Germinal center (tissue), 1 donor: ENCODE measurements at regions not wholly inside any gene's neighbourhood (a gene's known extent, or its start where the extent isn't known, plus 50 kb on each side); places are given as distances from the start of the nearest gene placed in this dataset.

ENCODE experiments used
- DNase-seq: peaks from one replicate; pipeline ENCODE4 v3.0.0; 2012; ENCODE audit warnings: mixed read lengths, low spot score

GRCh38 chr6:14817074-14817473 lies 428.8 kb upstream of the JARID2 start:
- DNase-seq: no peak

- DNase-seq: no peak
Observed at GRCh38 chr6:14818422-14818884, 427.4 kb upstream of the JARID2 start.

GRCh38 chr6:14819001-14819400 lies 426.9 kb upstream of the JARID2 start:
- DNase-seq: no peak

- no peak for DNase-seq
Observed at GRCh38 chr6:14819840-14820420, 425.9 kb upstream of the JARID2 start.

- DNase-seq: no peak
Observed at GRCh38 chr6:14822012-14822553, 423.8 kb upstream of the JARID2 start.

- DNase-seq: no peak
Observed at GRCh38 chr6:14822679-14823078, 423.2 kb upstream of the JARID2 start.

- DNase-seq: no peak
Observed at GRCh38 chr6:14824060-14824459, 421.8 kb upstream of the JARID2 start.

GRCh38 chr6:14824484-14825275 lies 421.2 kb upstream of the JARID2 start:
- DNase-seq: no peak

- no peak for DNase-seq
Observed at GRCh38 chr6:14826456-14826855, 419.4 kb upstream of the JARID2 start.

- DNase-seq: no peak
Observed at GRCh38 chr6:14827354-14827753, 418.5 kb upstream of the JARID2 start.

GRCh38 chr6:14828201-14828611 lies 417.7 kb upstream of the JARID2 start:
- DNase-seq: no peak

- DNase-seq: no peak
Observed at GRCh38 chr6:14831070-14831469, 414.8 kb upstream of the JARID2 start.

- DNase-seq: no peak
Observed at GRCh38 chr6:14831937-14832336, 413.9 kb upstream of the JARID2 start.

- no peak for DNase-seq
Observed at GRCh38 chr6:14832427-14832826, 413.4 kb upstream of the JARID2 start.

- no peak for DNase-seq
Observed at GRCh38 chr6:14834851-14835530, 410.9 kb upstream of the JARID2 start.

GRCh38 chr6:14837435-14837834 lies 408.4 kb upstream of the JARID2 start:
- DNase-seq: no peak

GRCh38 chr6:14838133-14838583 lies 407.7 kb upstream of the JARID2 start:
- DNase-seq: no peak

GRCh38 chr6:14841901-14842421 lies 403.9 kb upstream of the JARID2 start:
- DNase-seq: no peak

GRCh38 chr6:14844411-14844810 lies 401.5 kb upstream of the JARID2 start:
- DNase-seq: no peak

GRCh38 chr6:14848019-14848418 lies 397.9 kb upstream of the JARID2 start:
- no peak for DNase-seq

GRCh38 chr6:14849185-14849584 lies 396.7 kb upstream of the JARID2 start:
- DNase-seq: no peak

- no peak for DNase-seq
Observed at GRCh38 chr6:14851281-14851680, 394.6 kb upstream of the JARID2 start.
